ENCODE measurements at regions not wholly inside any gene's neighbourhood (a gene's known extent, or its start where the extent isn't known, plus 50 kb on each side); places are given as distances from the start of the nearest gene placed in this dataset.

DNA sequence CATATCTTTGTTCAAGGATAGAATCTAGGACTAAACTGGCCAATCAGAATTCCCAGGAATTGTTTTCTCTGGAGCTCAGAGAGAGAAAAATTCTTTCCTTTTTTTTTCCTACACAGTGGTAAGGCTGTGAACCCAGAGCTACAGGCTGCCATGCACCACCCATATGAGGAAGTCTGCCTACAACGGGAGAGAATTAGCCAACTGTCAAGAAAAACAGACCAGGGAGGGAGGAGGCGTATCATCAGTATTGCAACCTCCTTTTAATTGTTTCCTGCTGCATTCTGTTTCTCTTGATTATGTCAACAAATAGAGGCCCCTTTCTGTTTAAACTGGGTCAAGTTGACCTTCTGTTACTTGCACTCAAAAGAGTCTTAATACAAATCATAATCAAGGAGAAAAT lies 176.5 kb upstream of the UBASH3B start:
- Histone ChIP-seq H3K4me3 (ENCODE audit: low read length, poor library complexity, severe bottlenecking) (no peak overlapping the region), H3K9me3 (ENCODE audit: insufficient read depth, low read depth, low read length) (0 out of 2 replicates have a peak, but pooled peaks cover 4% of the 10 kb centered on the region), H4K20me1 (ENCODE audit: insufficient read depth, low read length, poor library complexity, severe bottlenecking) (no peaks in the 10 kb centered on the region), H3K79me2 (ENCODE audit: insufficient read depth, low read length) (no peaks in the 10 kb centered on the region), H2AFZ (ENCODE audit: low read length) (no peak overlapping the region), H3K4me1 (ENCODE audit: insufficient read depth, low read length, poor library complexity, severe bottlenecking) (no peaks in the 10 kb centered on the region), H3F3A (ENCODE audit: low read depth) (no peaks in the 10 kb centered on the region), H3K27me3 (ENCODE audit: insufficient read depth, low read length, poor library complexity, severe bottlenecking) (no peaks in the 10 kb centered on the region), H3K4me2 (ENCODE audit: low read depth, low read length, poor library complexity, severe bottlenecking) (no peak overlapping the region), H3K9me2 (replicated peaks; ENCODE audit: low read depth, low read length) (peaks cover 4% of the 10 kb centered on the region; the same call in 1 of the 2 replicates), H3K9ac (ENCODE audit: low read depth, low read length, poor library complexity, severe bottlenecking) (no peak overlapping the region), H3K36me3 (ENCODE audit: insufficient read depth, low read length) (no peaks in the 10 kb centered on the region)
- TF ChIP-seq, protein P1, sequence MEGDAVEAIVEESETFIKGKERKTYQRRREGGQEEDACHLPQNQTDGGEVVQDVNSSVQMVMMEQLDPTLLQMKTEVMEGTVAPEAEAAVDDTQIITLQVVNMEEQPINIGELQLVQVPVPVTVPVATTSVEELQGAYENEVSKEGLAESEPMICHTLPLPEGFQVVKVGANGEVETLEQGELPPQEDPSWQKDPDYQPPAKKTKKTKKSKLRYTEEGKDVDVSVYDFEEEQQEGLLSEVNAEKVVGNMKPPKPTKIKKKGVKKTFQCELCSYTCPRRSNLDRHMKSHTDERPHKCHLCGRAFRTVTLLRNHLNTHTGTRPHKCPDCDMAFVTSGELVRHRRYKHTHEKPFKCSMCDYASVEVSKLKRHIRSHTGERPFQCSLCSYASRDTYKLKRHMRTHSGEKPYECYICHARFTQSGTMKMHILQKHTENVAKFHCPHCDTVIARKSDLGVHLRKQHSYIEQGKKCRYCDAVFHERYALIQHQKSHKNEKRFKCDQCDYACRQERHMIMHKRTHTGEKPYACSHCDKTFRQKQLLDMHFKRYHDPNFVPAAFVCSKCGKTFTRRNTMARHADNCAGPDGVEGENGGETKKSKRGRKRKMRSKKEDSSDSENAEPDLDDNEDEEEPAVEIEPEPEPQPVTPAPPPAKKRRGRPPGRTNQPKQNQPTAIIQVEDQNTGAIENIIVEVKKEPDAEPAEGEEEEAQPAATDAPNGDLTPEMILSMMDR (conservative IDR thresholded peaks at IDR 0.05; ENCODE audit: low read length), result no peak
- TF ChIP-seq EZH2phosphoT487 (IDR thresholded peaks at IDR 0.05; ENCODE audit: borderline replicate concordance), result no peak

DNA sequence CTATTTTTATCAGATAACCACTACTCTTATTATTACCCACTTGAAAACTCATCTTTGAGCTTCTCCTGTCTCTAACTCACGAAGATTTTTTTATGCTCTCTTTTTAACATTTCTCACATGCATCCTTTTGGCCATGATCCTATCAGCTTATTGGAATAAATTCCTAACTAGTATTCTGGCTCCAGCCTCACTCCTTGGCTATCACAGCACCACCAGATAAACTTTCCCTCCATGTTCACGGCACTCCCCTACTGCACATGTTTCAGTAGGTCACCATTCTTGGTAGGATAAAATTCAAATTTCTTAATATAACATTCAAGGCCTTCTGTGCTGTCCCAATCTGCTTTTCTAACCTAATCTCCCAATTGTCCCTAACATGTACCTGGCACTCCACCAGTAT lies 186.6 kb upstream of the UBASH3B start:
- no peaks in the 10 kb centered on the region for H3F3A ChIP-seq (ENCODE audit: low read depth)
- H3K9me2 ChIP-seq (replicated peaks; ENCODE audit: low read depth, low read length), result no peaks in the 10 kb centered on the region
- no peaks in the 10 kb centered on the region for H3K9me3 ChIP-seq (ENCODE audit: insufficient read depth, low read depth, low read length)
- TF ChIP-seq, protein P1 (conservative IDR thresholded peaks at IDR 0.05; ENCODE audit: low read length), result no peak
- no peak for TF ChIP-seq EZH2phosphoT487 (IDR thresholded peaks at IDR 0.05; ENCODE audit: borderline replicate concordance)
- no peaks in the 10 kb centered on the region for H3K4me1 ChIP-seq (ENCODE audit: insufficient read depth, low read length, poor library complexity, severe bottlenecking)
- H3K36me3 ChIP-seq (ENCODE audit: insufficient read depth, low read length), result no peaks in the 10 kb centered on the region
- H3K27me3 ChIP-seq (ENCODE audit: insufficient read depth, low read length, poor library complexity, severe bottlenecking), result no peaks in the 10 kb centered on the region
- no peaks in the 10 kb centered on the region for H4K20me1 ChIP-seq (ENCODE audit: insufficient read depth, low read length, poor library complexity, severe bottlenecking)
- H3K79me2 ChIP-seq (ENCODE audit: insufficient read depth, low read length), result no peaks in the 10 kb centered on the region
- H3K9ac ChIP-seq (ENCODE audit: low read depth, low read length, poor library complexity, severe bottlenecking), result no peak overlapping the region
- H3K4me3 ChIP-seq (ENCODE audit: low read length, poor library complexity, severe bottlenecking), result no peak overlapping the region
- no peak overlapping the region for H2AFZ ChIP-seq (ENCODE audit: low read length)
- H3K4me2 ChIP-seq (ENCODE audit: low read depth, low read length, poor library complexity, severe bottlenecking), result no peak overlapping the region

DNA sequence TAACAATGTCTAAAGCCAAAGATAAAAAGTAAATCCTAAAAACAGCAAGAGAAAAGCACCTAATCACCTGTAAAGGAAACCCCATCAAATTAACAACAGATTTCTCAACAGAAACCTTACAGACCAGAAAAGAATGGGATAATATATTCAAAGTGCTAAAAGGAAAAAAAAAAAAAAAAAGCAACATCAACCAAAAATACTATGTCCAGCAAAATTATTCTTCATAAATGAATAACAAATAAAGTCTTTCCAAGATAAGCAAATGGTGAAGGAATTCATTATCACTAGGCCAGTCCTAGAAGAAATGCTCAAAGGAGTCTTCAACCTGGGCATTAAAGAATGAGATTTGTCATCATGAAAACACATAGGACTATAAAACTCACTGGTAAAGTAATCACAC lies 192.0 kb upstream of the UBASH3B start:
- TF ChIP-seq, protein P1 (conservative IDR thresholded peaks at IDR 0.05; ENCODE audit: low read length), result no peak
- TF ChIP-seq EZH2phosphoT487 (IDR thresholded peaks at IDR 0.05; ENCODE audit: borderline replicate concordance), result no peak

More for the DNA sequence above, 192.0 kb upstream of the UBASH3B start:
- no peak overlapping the region for H3K9ac ChIP-seq (ENCODE audit: low read depth, low read length, poor library complexity, severe bottlenecking)
- H3K9me2 ChIP-seq (replicated peaks; ENCODE audit: low read depth, low read length), result no peaks in the 10 kb centered on the region
- no peaks in the 10 kb centered on the region for H3K79me2 ChIP-seq (ENCODE audit: insufficient read depth, low read length)
- H3K4me2 ChIP-seq (ENCODE audit: low read depth, low read length, poor library complexity, severe bottlenecking), result no peak overlapping the region
- H3K4me1 ChIP-seq (ENCODE audit: insufficient read depth, low read length, poor library complexity, severe bottlenecking), result no peaks in the 10 kb centered on the region
- no peaks in the 10 kb centered on the region for H3K27me3 ChIP-seq (ENCODE audit: insufficient read depth, low read length, poor library complexity, severe bottlenecking)
- no peaks in the 10 kb centered on the region for H3K9me3 ChIP-seq (ENCODE audit: insufficient read depth, low read depth, low read length)
- H3K36me3 ChIP-seq (ENCODE audit: insufficient read depth, low read length), result no peaks in the 10 kb centered on the region
- no peak overlapping the region for H2AFZ ChIP-seq (ENCODE audit: low read length)
- H4K20me1 ChIP-seq (ENCODE audit: insufficient read depth, low read length, poor library complexity, severe bottlenecking), result no peaks in the 10 kb centered on the region
- H3K4me3 ChIP-seq (ENCODE audit: low read length, poor library complexity, severe bottlenecking), result no peak overlapping the region
- no peaks in the 10 kb centered on the region for H3F3A ChIP-seq (ENCODE audit: low read depth)

Measured in Loucy (cell line).